ENCODE measurements at regions not wholly inside any gene's neighbourhood (a gene's known extent, or its start where the extent isn't known, plus 50 kb on each side); places are given as distances from the start of the nearest gene placed in this dataset.

DNA sequence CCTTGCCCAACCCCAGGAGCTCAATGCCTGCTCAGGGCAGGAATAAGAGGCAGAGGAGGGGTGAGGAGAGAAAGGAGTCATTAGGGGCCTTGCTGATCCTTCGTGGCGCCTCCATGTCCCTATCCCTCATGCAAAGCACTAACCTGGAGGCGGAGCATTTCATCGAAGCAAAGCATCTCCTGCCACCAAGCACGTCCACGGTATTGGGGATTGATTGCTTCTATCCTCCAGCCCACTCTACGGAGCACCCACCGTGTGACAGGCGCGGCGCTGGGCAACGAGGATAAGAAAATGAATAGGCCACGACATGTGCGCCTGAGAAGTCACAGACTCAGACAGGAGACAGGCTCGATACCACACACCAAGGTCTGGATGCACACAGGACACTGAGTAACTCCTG lies 67.0 kb downstream of the IGLL1 start:
- Histone ChIP-seq H3K4me3 (ENCODE audit: low read depth, low read length) (no peak overlapping the region), H2AFZ (ENCODE audit: low read length, unreplicated experiment) (no peak overlapping the region), H3K27me3 (ENCODE audit: insufficient read depth, low read length) (no peaks in the 10 kb centered on the region), H3K27ac (ENCODE audit: low read depth, low read length) (no peak overlapping the region), H3K36me3 (ENCODE audit: insufficient read depth, low read length) (no peaks in the 10 kb centered on the region), H3K4me1 (ENCODE audit: control insufficient read depth, insufficient read depth, low read length, unreplicated experiment) (no peaks in the 10 kb centered on the region), H3K79me2 (ENCODE audit: control insufficient read depth, insufficient read depth, low read length, unreplicated experiment) (no peaks in the 10 kb centered on the region)

GRCh38 chr22:23512721-23513120 lies 67.4 kb downstream of the IGLL1 start:
- H3K4me1 ChIP-seq (ENCODE audit: control insufficient read depth, insufficient read depth, low read length, unreplicated experiment): no peaks in the 10 kb centered on the region
- no peak overlapping the region for H3K27ac ChIP-seq (ENCODE audit: low read depth, low read length)

DNA sequence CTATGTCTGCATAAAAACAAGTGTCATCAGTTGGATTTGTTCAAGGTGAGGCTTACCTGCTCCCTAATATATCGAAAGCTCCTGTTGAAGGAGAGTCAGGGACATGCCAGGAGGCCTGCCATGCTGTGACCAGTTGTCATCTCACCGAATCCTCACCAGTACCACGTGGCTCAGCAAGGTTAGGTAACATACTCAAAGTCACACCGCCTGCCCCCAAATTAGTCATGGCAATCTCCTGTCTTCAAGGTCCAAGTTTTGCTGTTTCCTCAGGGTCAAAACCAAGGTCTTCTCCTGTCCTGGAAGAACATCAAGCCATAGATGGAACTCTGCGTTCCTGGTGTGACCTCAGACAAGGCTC lies 67.8 kb downstream of the IGLL1 start:
- no peaks in the 10 kb centered on the region for H3K36me3 ChIP-seq (ENCODE audit: insufficient read depth, low read length)
- no peaks in the 10 kb centered on the region for H3K79me2 ChIP-seq (ENCODE audit: control insufficient read depth, insufficient read depth, low read length, unreplicated experiment)
- no peaks in the 10 kb centered on the region for H3K27me3 ChIP-seq (ENCODE audit: insufficient read depth, low read length)
- H3K27ac ChIP-seq (ENCODE audit: low read depth, low read length): no peak overlapping the region
- H3K4me3 ChIP-seq (ENCODE audit: low read depth, low read length): no peak overlapping the region
- no peak overlapping the region for H2AFZ ChIP-seq (ENCODE audit: low read length, unreplicated experiment)
- no peaks in the 10 kb centered on the region for H3K4me1 ChIP-seq (ENCODE audit: control insufficient read depth, insufficient read depth, low read length, unreplicated experiment)

More at GRCh38 chr22:23512721-23513120, 67.4 kb downstream of the IGLL1 start:
- no peaks in the 10 kb centered on the region for H3K79me2 ChIP-seq (ENCODE audit: control insufficient read depth, insufficient read depth, low read length, unreplicated experiment)
- H2AFZ ChIP-seq (ENCODE audit: low read length, unreplicated experiment): no peak overlapping the region
- no peaks in the 10 kb centered on the region for H3K27me3 ChIP-seq (ENCODE audit: insufficient read depth, low read length)
- H3K36me3 ChIP-seq (ENCODE audit: insufficient read depth, low read length): no peaks in the 10 kb centered on the region
- no peak overlapping the region for H3K4me3 ChIP-seq (ENCODE audit: low read depth, low read length)

DNA sequence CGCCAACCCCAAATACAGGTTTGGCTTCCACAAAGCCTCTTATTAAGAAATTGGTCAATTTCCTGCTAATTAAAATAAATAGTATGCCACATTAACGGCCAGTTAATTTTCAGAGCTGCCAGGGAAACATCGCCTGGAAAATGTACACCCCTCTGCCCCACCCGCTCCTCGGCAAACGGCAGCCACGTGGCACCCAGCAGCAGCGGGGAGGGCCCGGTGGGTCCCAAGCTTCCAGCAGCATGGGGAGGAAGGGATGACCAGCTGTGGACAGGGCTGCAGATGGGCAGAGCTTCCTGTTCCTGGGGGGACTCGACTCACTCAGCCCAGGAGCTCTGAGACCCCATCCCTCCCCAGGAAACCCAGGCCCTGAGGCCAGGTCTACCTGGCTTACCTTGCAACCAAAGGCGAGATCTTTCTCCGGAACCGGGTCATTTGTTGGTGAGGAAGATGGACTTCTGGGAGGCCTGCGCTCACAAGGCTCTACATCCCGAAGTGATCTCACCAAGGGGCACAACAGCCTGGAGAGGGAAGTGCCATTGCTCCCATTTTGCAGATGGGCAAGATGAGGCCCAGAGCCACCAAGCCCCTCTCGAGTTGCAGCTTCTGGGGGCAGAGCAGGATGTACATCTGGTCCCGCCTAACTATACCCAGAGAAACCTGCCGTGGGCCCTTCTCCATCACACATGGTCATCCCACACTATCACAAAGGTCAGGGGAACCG lies 68.3 kb downstream of the IGLL1 start:
- no peaks in the 10 kb centered on the region for H3K27me3 ChIP-seq (ENCODE audit: insufficient read depth, low read length)

DNA sequence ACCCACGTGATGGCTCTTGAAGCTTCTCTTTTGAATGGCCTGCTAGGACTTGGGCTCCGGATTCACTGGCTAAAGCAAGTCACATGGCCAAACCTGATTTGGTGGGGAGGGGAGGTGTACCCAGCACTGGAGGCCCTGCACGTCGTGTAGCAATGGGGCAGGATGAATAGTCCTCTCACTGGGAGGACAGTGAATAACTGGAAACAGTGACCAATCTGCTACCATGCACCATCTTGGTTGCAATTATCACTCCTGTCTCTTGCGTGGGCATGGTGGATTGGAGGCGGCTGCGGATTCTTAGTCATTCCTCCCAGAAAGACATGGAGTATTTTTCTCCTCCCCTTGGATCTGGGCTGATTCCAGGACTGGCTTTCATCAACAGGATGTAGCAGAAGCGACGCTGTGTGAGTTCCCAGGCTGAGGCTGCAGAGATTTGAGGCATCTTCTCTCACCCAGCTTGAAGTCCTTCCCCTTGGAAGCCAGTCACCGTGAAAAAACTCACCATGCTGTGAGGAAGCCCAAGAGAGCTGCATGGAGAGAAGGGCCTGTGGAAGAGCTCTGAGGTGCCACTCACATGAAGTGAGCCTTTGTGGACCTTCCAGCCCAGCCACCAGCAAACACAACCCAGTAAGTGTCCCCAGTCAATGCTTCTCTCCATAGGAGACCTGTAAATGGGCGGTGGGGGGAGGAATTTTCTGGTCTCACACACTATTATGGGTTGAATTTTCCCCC lies 70.4 kb downstream of the IGLL1 start:
- H3K4me3 ChIP-seq (ENCODE audit: low read depth, low read length): no peak overlapping the region
- H3K4me1 ChIP-seq (ENCODE audit: control insufficient read depth, insufficient read depth, low read length, unreplicated experiment): no peaks in the 10 kb centered on the region
- H3K79me2 ChIP-seq (ENCODE audit: control insufficient read depth, insufficient read depth, low read length, unreplicated experiment): no peaks in the 10 kb centered on the region
- no peaks in the 10 kb centered on the region for H3K36me3 ChIP-seq (ENCODE audit: insufficient read depth, low read length)
- no peaks in the 10 kb centered on the region for H3K27me3 ChIP-seq (ENCODE audit: insufficient read depth, low read length)
- H2AFZ ChIP-seq (ENCODE audit: low read length, unreplicated experiment): no peak overlapping the region
- H3K27ac ChIP-seq (ENCODE audit: low read depth, low read length): no peak overlapping the region

More for the DNA sequence above, 68.3 kb downstream of the IGLL1 start:
- Histone ChIP-seq H3K36me3 (ENCODE audit: insufficient read depth, low read length) (no peaks in the 10 kb centered on the region), H3K4me1 (ENCODE audit: control insufficient read depth, insufficient read depth, low read length, unreplicated experiment) (no peaks in the 10 kb centered on the region), H3K79me2 (ENCODE audit: control insufficient read depth, insufficient read depth, low read length, unreplicated experiment) (no peaks in the 10 kb centered on the region), H3K4me3 (ENCODE audit: low read depth, low read length) (no peak overlapping the region), H2AFZ (ENCODE audit: low read length, unreplicated experiment) (no peak overlapping the region), H3K27ac (ENCODE audit: low read depth, low read length) (no peak overlapping the region)

DNA sequence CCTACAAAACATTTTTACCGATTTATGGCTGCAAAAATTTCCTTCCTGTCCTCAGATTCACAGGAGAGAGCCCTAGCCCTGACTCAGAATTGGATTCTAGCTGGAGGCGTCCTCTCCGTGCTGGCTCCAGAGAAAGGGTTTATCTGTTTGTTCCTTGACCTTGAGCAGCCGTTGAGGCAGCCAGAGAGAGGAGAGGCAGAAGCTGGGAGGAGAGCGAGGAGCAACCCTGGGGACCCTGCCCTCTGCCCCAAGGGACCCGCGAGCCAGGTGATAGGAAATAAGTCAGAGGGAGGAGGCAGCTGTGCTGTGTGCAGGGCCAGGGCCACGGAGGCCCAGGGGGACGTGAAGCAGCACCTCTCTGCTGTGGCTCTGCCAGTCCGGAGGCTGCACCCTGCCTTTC lies 75.6 kb downstream of the IGLL1 start:
- H3K27ac ChIP-seq (ENCODE audit: low read depth, low read length): no peak overlapping the region
- no peaks in the 10 kb centered on the region for H3K79me2 ChIP-seq (ENCODE audit: control insufficient read depth, insufficient read depth, low read length, unreplicated experiment)
- H3K27me3 ChIP-seq (ENCODE audit: insufficient read depth, low read length): no peaks in the 10 kb centered on the region
- no peaks in the 10 kb centered on the region for H3K36me3 ChIP-seq (ENCODE audit: insufficient read depth, low read length)
- no peak overlapping the region for H3K4me3 ChIP-seq (ENCODE audit: low read depth, low read length)
- no peaks in the 10 kb centered on the region for H3K4me1 ChIP-seq (ENCODE audit: control insufficient read depth, insufficient read depth, low read length, unreplicated experiment)
- no peak overlapping the region for H2AFZ ChIP-seq (ENCODE audit: low read length, unreplicated experiment)

DNA sequence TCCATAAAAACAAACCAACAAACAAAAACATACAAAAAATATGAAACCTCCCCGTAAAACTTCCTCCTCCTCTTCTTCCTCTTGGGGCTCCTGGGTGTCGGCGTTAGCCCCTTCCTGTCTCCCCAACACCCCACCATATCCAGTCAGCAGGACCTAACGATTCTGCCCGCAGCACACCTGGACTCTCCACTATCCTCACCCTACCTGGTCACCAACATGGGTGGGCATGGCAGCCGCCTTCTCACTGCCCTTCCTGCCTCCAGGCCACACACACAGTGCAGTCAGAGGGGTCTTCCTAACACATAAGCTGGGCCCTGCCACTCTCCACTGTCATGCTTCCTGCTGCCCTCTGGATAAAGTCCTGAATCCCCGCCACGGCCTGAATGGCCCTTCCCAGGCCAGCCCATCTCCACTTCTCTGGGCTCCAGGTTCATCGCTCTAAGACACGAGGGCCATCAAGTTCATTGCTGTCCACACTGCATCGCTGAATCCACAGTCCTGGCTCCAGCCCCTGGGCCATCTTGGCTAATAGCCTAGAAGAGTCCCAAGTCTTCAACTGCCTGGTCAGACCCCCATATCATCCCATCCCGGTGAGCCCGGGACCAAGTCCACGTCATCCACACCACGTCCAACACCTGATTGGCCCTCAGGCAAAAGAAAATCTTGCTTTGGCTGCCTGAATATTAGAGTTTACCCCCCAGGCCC lies 76.2 kb downstream of the IGLL1 start:
- Histone ChIP-seq H3K36me3 (ENCODE audit: insufficient read depth, low read length) (no peaks in the 10 kb centered on the region), H3K27me3 (ENCODE audit: insufficient read depth, low read length) (no peaks in the 10 kb centered on the region), H3K79me2 (ENCODE audit: control insufficient read depth, insufficient read depth, low read length, unreplicated experiment) (no peaks in the 10 kb centered on the region), H3K4me3 (ENCODE audit: low read depth, low read length) (no peak overlapping the region), H3K4me1 (ENCODE audit: control insufficient read depth, insufficient read depth, low read length, unreplicated experiment) (no peaks in the 10 kb centered on the region), H3K27ac (ENCODE audit: low read depth, low read length) (no peak overlapping the region), H2AFZ (ENCODE audit: low read length, unreplicated experiment) (no peak overlapping the region)

GRCh38 chr22:23503142-23503541 lies 76.9 kb downstream of the IGLL1 start:
- no peak overlapping the region for H2AFZ ChIP-seq (ENCODE audit: low read length, unreplicated experiment)
- no peaks in the 10 kb centered on the region for H3K27me3 ChIP-seq (ENCODE audit: insufficient read depth, low read length)
- H3K79me2 ChIP-seq (ENCODE audit: control insufficient read depth, insufficient read depth, low read length, unreplicated experiment): no peaks in the 10 kb centered on the region
- H3K36me3 ChIP-seq (ENCODE audit: insufficient read depth, low read length): no peaks in the 10 kb centered on the region
- H3K4me3 ChIP-seq (ENCODE audit: low read depth, low read length): no peak overlapping the region
- no peaks in the 10 kb centered on the region for H3K4me1 ChIP-seq (ENCODE audit: control insufficient read depth, insufficient read depth, low read length, unreplicated experiment)
- no peak overlapping the region for H3K27ac ChIP-seq (ENCODE audit: low read depth, low read length)

GRCh38 chr22:23501708-23502107 lies 78.4 kb downstream of the IGLL1 start:
- Histone ChIP-seq H3K4me1 (ENCODE audit: control insufficient read depth, insufficient read depth, low read length, unreplicated experiment) (no peaks in the 10 kb centered on the region), H3K79me2 (ENCODE audit: control insufficient read depth, insufficient read depth, low read length, unreplicated experiment) (no peaks in the 10 kb centered on the region), H3K27me3 (ENCODE audit: insufficient read depth, low read length) (no peaks in the 10 kb centered on the region), H2AFZ (ENCODE audit: low read length, unreplicated experiment) (no peak overlapping the region), H3K36me3 (ENCODE audit: insufficient read depth, low read length) (no peaks in the 10 kb centered on the region), H3K27ac (ENCODE audit: low read depth, low read length) (no peak overlapping the region), H3K4me3 (ENCODE audit: low read depth, low read length) (no peak overlapping the region)

- no peaks in the 10 kb centered on the region for H3K27me3 ChIP-seq (ENCODE audit: insufficient read depth, low read length)
- H3K79me2 ChIP-seq (ENCODE audit: control insufficient read depth, insufficient read depth, low read length, unreplicated experiment): no peaks in the 10 kb centered on the region
- H2AFZ ChIP-seq (ENCODE audit: low read length, unreplicated experiment): no peak overlapping the region
- no peak overlapping the region for H3K4me3 ChIP-seq (ENCODE audit: low read depth, low read length)
- H3K36me3 ChIP-seq (ENCODE audit: insufficient read depth, low read length): no peaks in the 10 kb centered on the region
- no peaks in the 10 kb centered on the region for H3K4me1 ChIP-seq (ENCODE audit: control insufficient read depth, insufficient read depth, low read length, unreplicated experiment)
- H3K27ac ChIP-seq (ENCODE audit: low read depth, low read length): no peak overlapping the region
Observed at GRCh38 chr22:23501261-23501619, 78.8 kb downstream of the IGLL1 start.
